Breast epithelium (tissue), 4 donors: ENCODE measurements at regions not wholly inside any gene's neighbourhood (a gene's known extent, or its start where the extent isn't known, plus 50 kb on each side); places are given as distances from the start of the nearest gene placed in this dataset.

ENCODE experiments used
- DNase-seq, 2 donors: peaks; one replicate each; pipeline ENCODE4 v3.0.0-alpha.2; 2019; ENCODE audit warnings: low spot score in 2 of 2
- H3K27ac ChIP-seq, 2 donors: fragments of 200-600 bp; sonication (generic) in 1 of 2; one replicate each; pipeline ENCODE4 v1.5.1; 2016 to 2019; ENCODE audit warnings: mild to moderate bottlenecking in 1 of 2
- H3K27me3 ChIP-seq, 2 donors: fragments of 200-600 bp; sonication (generic) in 1 of 2; one replicate each; pipeline versions ENCODE4 v1.5.1 to v1.6.0; 2017 to 2019; ENCODE audit warnings: control low read depth in 1 of 2, mild to moderate bottlenecking in 1 of 2
- H3K36me3 ChIP-seq: fragments of 200-600 bp; one replicate; pipeline ENCODE4 v1.5.1; 2019
- H3K4me1 ChIP-seq, 2 donors: fragments of 200-600 bp; sonication (generic); one replicate each; pipeline ENCODE4 v1.5.1; 2016 to 2019; ENCODE audit warnings: control low read depth in 1 of 2
- H3K4me3 ChIP-seq, 3 donors: fragments of 200-600 bp; sonication (generic); 1 replicate in 2 of 3; 2 replicates in 1 of 3; pipeline ENCODE4 v1.5.1; 2016 to 2019; ENCODE audit warnings: mild to moderate bottlenecking in 3 of 3, moderate library complexity in 2 of 3
- H3K9me3 ChIP-seq, 2 donors: fragments of 200-600 bp; sonication (generic) in 1 of 2; one replicate each; pipeline ENCODE4 v1.5.1; 2016 to 2019; ENCODE audit warnings: control low read depth in 1 of 2
- POLR2A ChIP-seq: fragments of 450-650 bp; IDR thresholded peaks from one replicate; pipeline ENCODE4 v1.6.1; 2016; ENCODE audit warnings: antibody characterized with exemption, mild to moderate bottlenecking, moderate library complexity
- POLR2AphosphoS5 ChIP-seq, 3 donors: sonication (generic); formaldehyde crosslinking; IDR thresholded peaks; one replicate each; pipeline ENCODE4 v1.6.1; 2017; ENCODE audit warnings: antibody characterized with exemption in 3 of 3
- intact Hi-C: fragments of 100-400 bp; cut with DNase I; formaldehyde crosslinking; loops from one replicate; pipeline ENCODE4 v1.15.1; 2023; ENCODE audit warnings: low total_unique reads
- TF ChIP-seq, protein P1 (sequence below), 3 donors: fragments of 450-650 bp; IDR thresholded peaks; one replicate each; pipeline ENCODE4 v1.5.1; 2016 to 2017; ENCODE audit warnings: antibody characterized with exemption in 3 of 3, mild to moderate bottlenecking in 3 of 3, moderate library complexity in 3 of 3

DNA sequence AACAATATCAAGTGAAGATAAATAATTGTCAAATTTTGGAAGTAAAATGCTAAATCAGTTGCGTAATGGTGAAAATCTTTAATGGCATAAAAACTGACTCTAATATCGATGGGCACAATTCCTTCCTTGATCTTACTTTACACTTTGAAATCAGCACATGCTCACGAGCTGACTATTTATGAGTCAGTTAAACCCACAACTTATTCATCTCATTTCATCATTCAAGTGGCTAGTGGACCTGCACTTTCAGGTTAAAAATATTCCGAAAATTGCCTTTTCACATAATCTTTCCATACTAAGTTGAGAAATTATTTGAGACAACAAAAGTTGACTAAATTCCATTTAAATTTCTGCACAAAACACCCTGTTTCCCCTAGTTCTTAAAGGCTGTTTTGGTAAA, 582.1 kb upstream of the TENM3 start:
- Histone ChIP-seq H3K9me3 (no peaks in the 10 kb centered on the region), H3K36me3 (no peaks in the 10 kb centered on the region), H3K27ac (no peak overlapping the region), H3K4me3 (no peak overlapping the region), H3K27me3 (no peaks in the 10 kb centered on the region), H3K4me1 (no peaks in the 10 kb centered on the region)
- DNase-seq: no peak
- intact Hi-C loops: no loop called here
- TF ChIP-seq POLR2A (no peak), POLR2AphosphoS5 (IDR thresholded peaks at IDR 0.05) (no peak)
- TF ChIP-seq, protein P1, sequence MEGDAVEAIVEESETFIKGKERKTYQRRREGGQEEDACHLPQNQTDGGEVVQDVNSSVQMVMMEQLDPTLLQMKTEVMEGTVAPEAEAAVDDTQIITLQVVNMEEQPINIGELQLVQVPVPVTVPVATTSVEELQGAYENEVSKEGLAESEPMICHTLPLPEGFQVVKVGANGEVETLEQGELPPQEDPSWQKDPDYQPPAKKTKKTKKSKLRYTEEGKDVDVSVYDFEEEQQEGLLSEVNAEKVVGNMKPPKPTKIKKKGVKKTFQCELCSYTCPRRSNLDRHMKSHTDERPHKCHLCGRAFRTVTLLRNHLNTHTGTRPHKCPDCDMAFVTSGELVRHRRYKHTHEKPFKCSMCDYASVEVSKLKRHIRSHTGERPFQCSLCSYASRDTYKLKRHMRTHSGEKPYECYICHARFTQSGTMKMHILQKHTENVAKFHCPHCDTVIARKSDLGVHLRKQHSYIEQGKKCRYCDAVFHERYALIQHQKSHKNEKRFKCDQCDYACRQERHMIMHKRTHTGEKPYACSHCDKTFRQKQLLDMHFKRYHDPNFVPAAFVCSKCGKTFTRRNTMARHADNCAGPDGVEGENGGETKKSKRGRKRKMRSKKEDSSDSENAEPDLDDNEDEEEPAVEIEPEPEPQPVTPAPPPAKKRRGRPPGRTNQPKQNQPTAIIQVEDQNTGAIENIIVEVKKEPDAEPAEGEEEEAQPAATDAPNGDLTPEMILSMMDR (IDR thresholded peaks at IDR 0.05): no peak

DNA sequence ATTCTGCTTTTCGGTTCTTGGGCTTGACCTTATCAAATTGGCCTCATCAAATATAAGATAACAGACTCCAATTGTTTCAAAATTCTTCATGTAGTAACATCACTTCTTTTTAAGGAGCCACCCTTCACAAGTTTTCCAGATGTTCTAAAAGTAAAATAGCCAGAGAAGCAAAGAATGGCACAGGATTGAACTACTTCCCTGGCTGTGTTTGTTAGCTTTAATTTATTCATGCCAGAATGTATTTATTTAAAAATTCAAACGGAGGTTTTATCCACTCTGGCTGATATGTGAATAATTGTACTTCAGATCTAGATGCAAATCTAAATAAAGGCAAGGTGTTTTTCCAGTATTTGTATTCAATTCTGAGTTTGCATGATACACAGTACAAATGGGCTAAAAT, 581.3 kb upstream of the TENM3 start:
- intact Hi-C loops: no loop called here
- Histone ChIP-seq H3K4me1 (no peaks in the 10 kb centered on the region), H3K9me3 (no peaks in the 10 kb centered on the region), H3K36me3 (no peaks in the 10 kb centered on the region), H3K27ac (no peak overlapping the region), H3K4me3 (no peak overlapping the region), H3K27me3 (no peaks in the 10 kb centered on the region)
- no peak for TF ChIP-seq POLR2AphosphoS5 (IDR thresholded peaks at IDR 0.05)
- TF ChIP-seq, protein P1 (IDR thresholded peaks at IDR 0.05): no peak
- TF ChIP-seq POLR2A: no peak
- no peak for DNase-seq

DNA sequence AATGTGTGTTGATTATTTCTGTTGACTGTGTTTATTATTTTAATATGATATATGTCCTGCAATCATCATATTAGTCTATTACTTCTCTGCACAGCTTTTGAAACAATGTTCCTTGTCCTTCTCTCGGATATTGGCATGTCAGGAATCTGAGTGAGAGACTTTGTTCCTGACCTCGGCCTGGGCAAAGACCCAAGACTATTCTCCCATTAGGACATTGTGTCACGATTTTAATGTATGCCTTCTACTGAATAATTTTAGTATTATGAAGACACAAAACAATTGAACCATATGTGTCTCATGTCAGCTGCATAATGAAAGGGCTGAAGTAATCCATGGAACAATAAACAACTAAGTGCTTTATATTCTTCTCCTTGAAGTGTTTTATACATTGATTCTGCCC, 580.8 kb upstream of the TENM3 start:
- intact Hi-C loops: no loop called here
- no peaks in the 10 kb centered on the region for H3K36me3 ChIP-seq
- H3K4me3 ChIP-seq: no peak overlapping the region
- TF ChIP-seq, protein P1 (IDR thresholded peaks at IDR 0.05): no peak
- TF ChIP-seq POLR2AphosphoS5 (IDR thresholded peaks at IDR 0.05): no peak
- no peaks in the 10 kb centered on the region for H3K9me3 ChIP-seq
- no peak for DNase-seq
- no peak overlapping the region for H3K27ac ChIP-seq
- H3K27me3 ChIP-seq: no peaks in the 10 kb centered on the region
- no peaks in the 10 kb centered on the region for H3K4me1 ChIP-seq

DNA sequence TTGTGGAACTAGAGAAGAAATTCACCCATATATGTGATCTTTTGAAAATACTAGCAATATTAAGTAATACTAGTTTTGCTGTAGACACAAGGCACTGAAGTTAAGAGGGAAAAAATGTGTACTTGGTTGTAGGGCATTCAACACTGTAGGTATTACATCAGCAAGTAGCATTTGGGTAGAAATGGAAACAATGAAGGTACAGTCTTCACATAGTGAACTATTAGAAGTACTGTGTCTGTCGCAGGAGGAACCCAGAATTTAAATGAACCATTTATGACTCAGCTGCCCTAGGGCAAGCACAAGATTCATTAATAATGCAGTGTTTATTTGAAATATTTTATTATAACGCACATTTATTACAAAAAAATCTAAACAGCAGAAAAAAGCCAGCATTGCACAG, 572.7 kb upstream of the TENM3 start:
- H3K27ac ChIP-seq: no peak overlapping the region
- H3K27me3 ChIP-seq: no peaks in the 10 kb centered on the region
- no peak overlapping the region for H3K4me3 ChIP-seq
- no peaks in the 10 kb centered on the region for H3K4me1 ChIP-seq
- H3K9me3 ChIP-seq: no peaks in the 10 kb centered on the region
- intact Hi-C loops: no loop called here
- H3K36me3 ChIP-seq: no peaks in the 10 kb centered on the region
- DNase-seq: no peak
- TF ChIP-seq POLR2A (no peak), POLR2AphosphoS5 (IDR thresholded peaks at IDR 0.05) (no peak)
- TF ChIP-seq, protein P1 (IDR thresholded peaks at IDR 0.05): no peak

DNA sequence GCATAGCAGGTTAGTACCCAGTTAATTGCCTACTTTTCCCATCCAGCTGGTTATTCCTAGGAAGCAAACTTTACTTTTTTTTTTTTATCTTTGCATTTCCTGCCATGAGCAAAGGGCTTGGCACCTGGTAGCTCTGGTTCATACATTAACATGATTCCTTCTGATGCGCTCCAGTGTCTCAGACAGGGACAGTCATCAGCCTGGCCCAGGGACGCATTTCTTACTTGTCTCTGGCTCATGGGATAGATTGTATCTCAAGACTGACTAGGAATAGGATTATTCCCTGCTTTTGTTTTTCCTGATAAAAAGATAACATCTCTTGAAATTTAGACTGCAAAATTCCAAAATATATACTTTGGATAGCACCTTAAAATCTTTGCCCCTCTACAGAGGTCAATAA, 571.5 kb upstream of the TENM3 start:
- Histone ChIP-seq H3K4me1 (no peaks in the 10 kb centered on the region), H3K27ac (no peak overlapping the region), H3K27me3 (no peaks in the 10 kb centered on the region), H3K36me3 (no peaks in the 10 kb centered on the region), H3K9me3 (no peaks in the 10 kb centered on the region), H3K4me3 (no peak overlapping the region)
- DNase-seq: no peak
- intact Hi-C loops: no loop called here
- TF ChIP-seq, protein P1 (IDR thresholded peaks at IDR 0.05): no peak
